ENCODE measurements at regions not wholly inside any gene's neighbourhood (a gene's known extent, or its start where the extent isn't known, plus 50 kb on each side); places are given as distances from the start of the nearest gene placed in this dataset.
"Not testable (repeated sequence)": the region's sequence is repeated elsewhere in the genome, so short reads cannot be mapped to it uniquely, and the experiment has no call there.

DNA sequence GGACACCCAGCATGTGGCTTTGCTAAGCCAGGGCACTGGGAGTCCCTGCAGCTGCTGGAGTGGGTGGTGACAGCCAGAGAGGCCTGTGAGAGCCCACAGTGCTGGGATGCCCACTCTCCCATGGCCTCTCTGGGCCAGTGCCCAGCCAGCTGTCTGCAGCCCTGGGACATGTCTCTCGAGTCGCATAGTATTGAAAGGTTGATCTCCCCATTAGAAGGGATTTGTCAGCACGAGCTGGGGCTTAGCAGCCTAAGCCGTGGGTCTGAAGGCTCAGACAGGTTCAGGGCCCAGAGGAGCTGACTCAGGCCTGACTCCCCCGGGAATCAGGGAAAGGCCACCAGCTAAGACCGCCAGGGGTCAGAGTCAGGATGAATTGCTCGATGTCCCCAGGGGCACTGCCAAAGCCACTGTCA is 53.5 kb downstream of the FOXD2 start:
- no peak for DNase-seq

- no peak for DNase-seq
These were observed 57.4 kb downstream of the FOXD2 start for GRCh38 chr1:47495176-47495713.

GRCh38 chr1:47498551-47498950 is 60.7 kb downstream of the FOXD2 start:
- DNase-seq = no peak

- DNase-seq = no peak
These were observed 63.2 kb downstream of the FOXD2 start for GRCh38 chr1:47501069-47501468.

DNA sequence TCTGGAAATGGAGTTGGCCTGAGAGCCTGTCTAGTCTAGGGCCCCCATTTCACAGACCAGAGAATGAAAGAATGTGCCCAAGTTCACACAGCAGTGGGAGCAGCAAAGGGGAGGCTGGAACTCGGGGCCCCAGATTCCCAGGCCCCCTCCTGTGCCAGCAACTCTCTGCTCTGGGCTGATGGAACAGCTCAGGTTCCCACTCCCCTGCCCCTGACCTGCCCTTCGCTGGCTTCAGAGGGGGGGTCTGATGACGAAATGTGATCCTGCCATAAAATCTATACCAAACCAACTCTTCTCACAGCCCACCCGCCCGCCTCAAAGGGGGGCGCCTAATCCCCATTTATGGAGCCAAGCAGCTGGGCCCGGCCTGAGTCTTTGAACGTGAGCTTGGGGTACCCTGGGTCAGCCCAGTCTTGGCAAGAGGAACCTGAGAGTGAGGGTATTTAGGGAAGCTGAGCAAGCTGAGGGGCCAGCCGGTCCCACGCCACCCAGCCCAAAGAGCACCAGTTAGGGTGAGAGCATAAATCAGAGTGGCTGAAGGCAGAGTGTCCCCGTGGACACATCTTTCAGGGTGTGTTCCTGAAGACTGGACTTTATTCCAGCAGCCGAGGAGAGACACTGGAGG is 65.0 kb downstream of the FOXD2 start:
- no peak for DNase-seq

- not testable (repeated sequence) for DNase-seq
These were observed 67.0 kb downstream of the FOXD2 start for GRCh38 chr1:47504840-47505239.

GRCh38 chr1:47505267-47505666 is 67.4 kb downstream of the FOXD2 start:
- DNase-seq = no peak

- no peak for DNase-seq
These were observed 68.2 kb downstream of the FOXD2 start for GRCh38 chr1:47506053-47506452.

GRCh38 chr1:47507144-47507543 is 69.3 kb downstream of the FOXD2 start:
- DNase-seq = no peak

DNA sequence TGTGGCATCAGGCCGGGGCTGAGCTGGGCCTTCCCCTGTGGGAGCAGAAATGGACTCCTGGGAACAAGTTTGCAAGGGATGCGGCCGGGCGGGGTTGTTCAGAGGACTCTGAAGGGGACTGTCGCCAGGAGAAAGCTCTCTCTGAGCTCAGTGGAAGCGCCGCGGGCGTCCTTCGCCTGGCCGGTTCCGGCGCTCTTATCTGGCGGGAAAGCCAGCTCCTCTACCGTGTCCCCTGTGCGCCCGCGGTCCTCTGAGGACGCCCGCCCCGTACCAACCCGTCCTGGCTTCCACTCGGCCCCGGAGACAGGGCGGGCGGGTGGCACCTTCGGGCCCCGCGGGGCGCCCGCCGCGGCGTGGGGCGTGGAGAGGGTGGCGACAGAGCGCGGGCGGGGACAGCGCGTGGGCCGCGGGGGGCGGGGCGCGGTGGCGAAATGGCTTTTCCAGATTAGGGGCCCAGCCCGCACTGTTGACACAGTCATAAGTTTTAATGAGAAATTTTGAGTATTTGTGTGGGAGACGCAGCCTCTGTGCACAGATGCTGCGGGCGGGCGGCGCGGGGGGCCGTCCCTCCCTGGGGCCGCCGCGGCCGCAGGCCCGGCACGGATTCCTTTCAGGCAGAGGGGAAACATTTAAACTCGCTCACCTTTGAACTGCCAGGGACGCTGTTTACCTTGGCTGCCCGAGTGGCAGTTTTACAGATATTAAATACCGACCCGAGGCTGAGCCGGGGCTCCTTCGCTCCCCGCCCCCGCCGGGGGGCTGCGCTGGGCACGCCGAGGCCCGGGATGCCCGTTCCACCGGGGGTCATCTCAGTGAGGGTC is 70.2 kb downstream of the FOXD2 start:
- no peak for DNase-seq

DNA sequence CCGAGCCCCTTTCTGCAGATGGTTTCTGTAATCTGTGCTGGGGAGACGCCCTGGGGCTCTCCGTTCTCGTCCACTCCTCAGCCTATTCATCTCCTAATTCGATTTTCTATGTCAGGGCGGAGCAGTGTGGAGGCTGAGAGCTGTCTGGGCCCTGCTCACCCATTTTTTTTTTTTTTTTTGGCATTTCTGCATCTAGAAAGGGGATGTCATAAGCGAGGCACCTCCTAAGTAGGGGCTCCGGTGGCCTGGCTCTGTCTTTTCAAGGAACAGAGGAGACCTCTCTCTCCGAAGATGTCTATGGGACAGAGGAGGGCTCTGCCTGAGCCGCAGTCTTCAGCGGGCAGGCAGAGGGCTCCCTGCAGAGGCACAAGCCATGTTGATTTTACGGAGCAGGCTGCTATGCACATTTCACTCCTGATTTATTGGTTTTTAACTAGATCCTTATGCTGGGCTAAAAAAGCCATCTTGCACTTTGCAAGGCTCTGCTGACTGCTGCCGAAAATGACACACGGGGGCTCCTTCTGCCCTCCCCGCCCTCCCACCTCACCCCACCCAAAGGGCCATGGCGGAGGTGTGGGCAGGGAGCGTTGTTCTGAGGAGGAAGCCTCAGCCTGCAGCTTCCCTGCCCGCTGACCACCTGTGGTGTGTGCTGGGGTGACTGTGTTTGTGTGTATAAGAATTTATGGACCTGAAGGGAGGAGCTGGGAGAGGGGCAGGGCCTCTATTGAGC is 71.0 kb downstream of the FOXD2 start:
- no peak for DNase-seq

GRCh38 chr1:47510282-47510811 is 72.5 kb downstream of the FOXD2 start:
- DNase-seq = no peak

GRCh38 chr1:47511825-47512224 is 74.0 kb downstream of the FOXD2 start:
- no peak for DNase-seq

- DNase-seq = no peak
These were observed 75.5 kb downstream of the FOXD2 start for GRCh38 chr1:47513393-47513792.

- no peak for DNase-seq
These were observed 76.4 kb downstream of the FOXD2 start for GRCh38 chr1:47514229-47514628.

DNA sequence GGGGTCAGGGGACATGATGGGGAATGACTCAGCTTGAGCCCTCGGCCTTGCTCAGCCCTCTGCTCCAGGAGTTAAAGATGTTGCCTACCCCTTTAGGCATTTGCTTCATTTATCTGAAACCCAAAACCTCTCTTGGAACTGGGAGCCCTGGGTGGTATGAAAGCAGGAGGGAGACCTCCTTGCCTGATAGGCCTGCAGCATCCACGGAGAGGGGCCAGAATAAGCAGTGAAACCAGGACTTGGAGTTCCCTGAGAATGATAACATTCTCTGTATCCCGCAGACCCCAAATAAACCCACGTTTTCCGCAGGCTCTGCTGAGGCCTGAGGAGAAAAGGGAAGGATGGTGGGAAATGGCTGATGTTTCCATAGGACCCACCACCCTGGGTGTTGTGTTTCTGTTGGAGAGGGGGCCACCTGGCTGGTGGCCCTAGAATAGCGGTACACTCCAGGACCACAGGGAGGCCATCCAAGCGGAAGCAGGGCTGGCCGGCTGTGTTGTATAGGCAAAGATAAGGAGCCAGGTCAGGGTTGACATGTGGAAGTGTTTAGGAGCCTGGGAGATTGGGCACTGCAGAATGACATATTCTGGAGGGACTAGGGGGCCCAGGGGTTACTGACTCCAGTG is 77.4 kb downstream of the FOXD2 start:
- DNase-seq = no peak

DNA sequence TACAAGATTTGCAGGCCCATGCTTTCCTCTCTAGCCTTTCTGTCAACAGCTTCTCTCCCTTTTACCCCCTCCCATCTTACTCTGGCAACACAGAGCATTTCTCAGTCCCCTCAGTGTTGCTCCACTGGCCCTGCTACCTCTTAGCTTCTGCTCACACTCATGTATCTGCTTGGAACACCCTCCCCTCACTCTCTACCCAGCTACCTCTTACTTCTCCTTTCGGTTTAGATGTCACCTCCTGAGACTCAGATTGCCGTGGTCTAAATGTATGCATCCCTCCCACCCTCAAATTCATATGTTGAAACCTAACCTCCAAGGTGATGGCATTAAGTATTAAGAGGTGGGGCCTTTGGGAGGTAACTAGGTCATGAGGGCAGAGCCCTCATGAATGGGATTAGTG is 80.1 kb downstream of the FOXD2 start:
- no peak for DNase-seq

DNA sequence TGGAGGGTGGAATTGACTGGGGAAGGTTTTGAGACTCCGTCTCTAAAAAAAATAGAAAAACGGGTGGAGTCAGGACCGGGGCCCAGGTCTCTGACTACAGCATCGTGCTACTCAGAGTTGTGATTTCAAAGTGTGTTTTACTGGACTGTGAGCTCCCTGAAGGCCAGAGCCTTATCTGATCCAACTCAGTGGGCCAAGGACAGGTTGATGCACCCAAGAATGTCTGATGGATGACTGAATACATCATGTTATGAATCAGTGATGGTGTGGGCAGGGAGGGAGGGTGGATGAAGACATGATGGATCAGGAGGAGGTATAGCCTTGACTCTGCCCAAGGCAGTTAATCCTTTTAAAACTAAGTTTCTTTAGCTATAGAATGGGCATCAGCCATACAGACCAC is 81.6 kb downstream of the FOXD2 start:
- no peak for DNase-seq

- no peak for DNase-seq
These were observed 82.1 kb downstream of the FOXD2 start for GRCh38 chr1:47519971-47520370.

DNA sequence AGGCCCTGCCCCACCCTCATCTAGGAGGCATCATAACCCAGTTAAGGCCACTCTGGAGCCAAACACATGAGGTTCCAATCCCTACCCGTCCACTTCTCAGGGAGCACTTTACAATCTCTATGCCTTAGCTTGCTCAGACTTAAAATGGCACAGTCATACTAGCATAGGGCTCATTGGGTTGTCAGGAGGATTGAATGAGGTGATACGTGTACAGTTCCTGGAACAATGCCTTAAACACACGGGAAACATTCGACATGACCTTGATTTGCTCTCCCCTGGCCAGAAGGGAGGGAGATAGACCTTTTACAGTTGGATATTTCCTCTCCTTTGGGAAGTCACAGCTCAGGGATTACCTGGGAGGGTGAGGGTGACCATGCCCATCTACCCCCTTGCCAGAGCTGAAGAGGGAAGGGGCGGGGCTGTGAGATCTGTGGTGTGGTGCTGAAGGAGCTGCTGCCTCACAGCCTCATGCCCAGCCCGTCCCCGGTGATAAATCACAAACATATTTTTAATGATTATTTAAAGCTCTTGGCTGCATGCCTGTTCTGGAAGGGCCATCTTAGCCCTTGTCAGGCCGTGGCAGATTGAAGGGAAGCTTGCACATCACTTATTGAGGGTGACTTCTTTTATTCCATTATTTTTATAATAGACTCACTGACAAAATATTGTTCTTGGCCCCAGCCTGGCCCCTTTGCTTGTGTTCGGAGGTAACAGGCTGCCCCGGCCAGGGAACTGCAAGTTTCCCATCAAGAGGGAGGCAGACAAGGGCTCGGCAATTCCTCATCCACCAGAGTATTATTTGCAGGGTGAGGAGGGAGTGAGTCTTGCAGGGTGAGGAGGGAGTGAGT is 83.4 kb downstream of the FOXD2 start:
- DNase-seq = no peak

GRCh38 chr1:47522935-47523834 is 85.3 kb downstream of the FOXD2 start:
- no peak for DNase-seq
